Parathyroid adenoma (tissue), 2 donors: ENCODE measurements at regions not wholly inside any gene's neighbourhood (a gene's known extent, or its start where the extent isn't known, plus 50 kb on each side); places are given as distances from the start of the nearest gene placed in this dataset.

Experiments
- H2AFZ ChIP-seq: fragments of 300-600 bp; sonication (generic); one replicate; pipeline ENCODE4 v1.7.0; 2017; ENCODE audit warnings: antibody characterized with exemption, mild to moderate bottlenecking
- H3K27ac ChIP-seq: fragments of 300-600 bp; sonication (generic); one replicate; pipeline ENCODE4 v1.7.0; 2017
- H3K27me3 ChIP-seq: fragments of 300-600 bp; sonication (generic); one replicate; pipeline ENCODE4 v1.7.0; 2017; ENCODE audit warnings: low read length; ENCODE audit not compliant: control insufficient read depth, insufficient read depth
- H3K36me3 ChIP-seq: fragments of 300-600 bp; sonication (generic); one replicate; pipeline ENCODE4 v1.7.0; 2017; ENCODE audit warnings: low read length; ENCODE audit not compliant: control insufficient read depth, insufficient read depth
- H3K4me1 ChIP-seq: fragments of 300-600 bp; sonication (generic); one replicate; pipeline ENCODE4 v1.7.0; 2017; ENCODE audit warnings: control low read depth
- H3K4me2 ChIP-seq: fragments of 300-600 bp; sonication (generic); one replicate; pipeline ENCODE4 v1.7.0; 2017; ENCODE audit warnings: low read length
- H3K4me3 ChIP-seq: fragments of 300-600 bp; sonication (generic); one replicate; pipeline ENCODE4 v1.7.0; 2017; ENCODE audit warnings: low read depth, low read length
- H3K79me2 ChIP-seq: fragments of 300-600 bp; sonication (generic); one replicate; pipeline ENCODE4 v1.7.0; 2017; ENCODE audit warnings: control low read depth
- H3K9ac ChIP-seq: fragments of 300-600 bp; sonication (generic); one replicate; pipeline ENCODE4 v1.7.0; 2017; ENCODE audit warnings: mild to moderate bottlenecking
- H3K9me3 ChIP-seq: fragments of 300-600 bp; sonication (generic); one replicate; pipeline ENCODE4 v1.7.0; 2017; ENCODE audit warnings: low read length; ENCODE audit not compliant: control insufficient read depth
- CTCF ChIP-seq: fragments of 300-600 bp; sonication (generic); IDR thresholded peaks from one replicate; pipeline ENCODE4 v1.7.0; 2017; ENCODE audit warnings: antibody characterized with exemption, mild to moderate bottlenecking
- donor health status: primary hyperparathyroidism.

- Histone ChIP-seq H3K9ac (no peak overlapping the region), H3K4me3 (no peak overlapping the region), H3K9me3 (no peaks in the 10 kb centered on the region), H3K27me3 (no peaks in the 10 kb centered on the region), H3K27ac (no peak overlapping the region), H2AFZ (no peak overlapping the region), H3K36me3 (no peaks in the 10 kb centered on the region), H3K4me2 (no peak overlapping the region), H3K79me2 (no peaks in the 10 kb centered on the region), H3K4me1 (no peaks in the 10 kb centered on the region)
- TF ChIP-seq CTCF: no peak
These were observed 63.8 kb upstream of the S1PR3 start for GRCh38 chr9:88927510-88927909.

GRCh38 chr9:88930716-88931115, 60.6 kb upstream of the S1PR3 start:
- H3K79me2 ChIP-seq: no peaks in the 10 kb centered on the region
- H3K27ac ChIP-seq: no peak overlapping the region
- H3K4me2 ChIP-seq: no peak overlapping the region
- H3K27me3 ChIP-seq: no peaks in the 10 kb centered on the region
- no peak overlapping the region for H3K4me3 ChIP-seq
- H2AFZ ChIP-seq: no peak overlapping the region
- TF ChIP-seq CTCF: no peak
- no peak overlapping the region for H3K9ac ChIP-seq
- H3K4me1 ChIP-seq: no peaks in the 10 kb centered on the region
- H3K36me3 ChIP-seq: no peaks in the 10 kb centered on the region
- no peaks in the 10 kb centered on the region for H3K9me3 ChIP-seq

GRCh38 chr9:88932766-88933165, 58.5 kb upstream of the S1PR3 start:
- no peak overlapping the region for H3K4me3 ChIP-seq
- no peak for TF ChIP-seq CTCF
- H3K79me2 ChIP-seq: no peaks in the 10 kb centered on the region
- no peaks in the 10 kb centered on the region for H3K27me3 ChIP-seq
- H3K9me3 ChIP-seq: no peaks in the 10 kb centered on the region
- no peaks in the 10 kb centered on the region for H3K36me3 ChIP-seq
- no peak overlapping the region for H3K9ac ChIP-seq
- H3K4me2 ChIP-seq: no peak overlapping the region
- H3K4me1 ChIP-seq: no peaks in the 10 kb centered on the region
- no peak overlapping the region for H3K27ac ChIP-seq
- no peak overlapping the region for H2AFZ ChIP-seq

- Histone ChIP-seq H3K4me1 (no peaks in the 10 kb centered on the region), H3K9me3 (no peaks in the 10 kb centered on the region), H3K27me3 (no peaks in the 10 kb centered on the region), H3K27ac (no peak overlapping the region), H3K4me2 (no peak overlapping the region), H3K36me3 (no peaks in the 10 kb centered on the region), H2AFZ (no peak overlapping the region), H3K4me3 (no peak overlapping the region), H3K9ac (no peak overlapping the region), H3K79me2 (no peaks in the 10 kb centered on the region)
- TF ChIP-seq CTCF: no peak
These were observed 57.5 kb upstream of the S1PR3 start for GRCh38 chr9:88933607-88934379.
